GM12874 (cell line): ENCODE measurements at regions not wholly inside any gene's neighbourhood (a gene's known extent, or its start where the extent isn't known, plus 50 kb on each side); places are given as distances from the start of the nearest gene placed in this dataset.

Source experiments
- TF ChIP-seq, protein P1 (sequence below): IDR thresholded peaks from 2 replicates; pipeline ENCODE4 v1.5.1; 2011; ENCODE audit warnings: low read depth, mild to moderate bottlenecking, control low read depth, low read length, moderate library complexity; ENCODE audit not compliant: insufficient read depth

DNA sequence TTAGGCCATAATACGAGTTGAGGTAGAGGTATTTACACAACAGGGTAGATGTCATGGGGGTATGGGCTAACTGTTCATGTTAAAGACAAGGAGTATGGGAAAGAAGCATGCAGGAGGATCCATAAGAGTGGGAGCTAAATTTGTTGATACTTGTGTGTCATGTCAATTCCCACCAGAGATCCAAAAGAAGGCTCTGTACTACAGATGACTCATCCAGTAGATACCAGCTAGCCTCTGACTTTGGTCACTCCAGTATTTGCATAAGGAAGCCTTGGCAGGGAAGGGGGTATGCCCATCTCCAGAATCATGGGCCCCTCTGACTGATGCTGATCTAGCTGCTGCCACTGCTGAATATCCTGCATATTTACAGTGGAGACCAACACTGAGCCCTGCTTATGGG, 743.7 kb upstream of the GRAMD2B start:
- TF ChIP-seq, protein P1, sequence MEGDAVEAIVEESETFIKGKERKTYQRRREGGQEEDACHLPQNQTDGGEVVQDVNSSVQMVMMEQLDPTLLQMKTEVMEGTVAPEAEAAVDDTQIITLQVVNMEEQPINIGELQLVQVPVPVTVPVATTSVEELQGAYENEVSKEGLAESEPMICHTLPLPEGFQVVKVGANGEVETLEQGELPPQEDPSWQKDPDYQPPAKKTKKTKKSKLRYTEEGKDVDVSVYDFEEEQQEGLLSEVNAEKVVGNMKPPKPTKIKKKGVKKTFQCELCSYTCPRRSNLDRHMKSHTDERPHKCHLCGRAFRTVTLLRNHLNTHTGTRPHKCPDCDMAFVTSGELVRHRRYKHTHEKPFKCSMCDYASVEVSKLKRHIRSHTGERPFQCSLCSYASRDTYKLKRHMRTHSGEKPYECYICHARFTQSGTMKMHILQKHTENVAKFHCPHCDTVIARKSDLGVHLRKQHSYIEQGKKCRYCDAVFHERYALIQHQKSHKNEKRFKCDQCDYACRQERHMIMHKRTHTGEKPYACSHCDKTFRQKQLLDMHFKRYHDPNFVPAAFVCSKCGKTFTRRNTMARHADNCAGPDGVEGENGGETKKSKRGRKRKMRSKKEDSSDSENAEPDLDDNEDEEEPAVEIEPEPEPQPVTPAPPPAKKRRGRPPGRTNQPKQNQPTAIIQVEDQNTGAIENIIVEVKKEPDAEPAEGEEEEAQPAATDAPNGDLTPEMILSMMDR, result no peak

DNA sequence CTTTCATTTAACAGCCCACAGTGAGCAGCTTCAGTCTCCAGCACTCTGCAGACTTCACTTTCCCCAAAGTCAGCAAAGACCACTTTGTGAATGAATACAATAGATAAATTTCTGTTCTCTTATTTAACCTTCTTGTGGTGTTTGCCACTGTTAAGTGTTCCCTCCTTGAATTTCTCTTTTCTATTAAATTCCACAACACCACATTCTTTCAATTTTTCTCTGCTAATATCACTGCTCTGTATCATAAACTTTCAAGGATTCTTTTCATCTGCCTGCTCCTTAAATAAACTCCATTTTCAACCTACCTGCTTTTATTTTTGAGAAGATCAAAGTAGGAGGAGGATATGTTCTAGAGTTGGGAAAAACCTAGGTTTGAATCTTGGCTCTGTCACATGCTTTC, 739.5 kb upstream of the GRAMD2B start:
- TF ChIP-seq, protein P1, result no peak

DNA sequence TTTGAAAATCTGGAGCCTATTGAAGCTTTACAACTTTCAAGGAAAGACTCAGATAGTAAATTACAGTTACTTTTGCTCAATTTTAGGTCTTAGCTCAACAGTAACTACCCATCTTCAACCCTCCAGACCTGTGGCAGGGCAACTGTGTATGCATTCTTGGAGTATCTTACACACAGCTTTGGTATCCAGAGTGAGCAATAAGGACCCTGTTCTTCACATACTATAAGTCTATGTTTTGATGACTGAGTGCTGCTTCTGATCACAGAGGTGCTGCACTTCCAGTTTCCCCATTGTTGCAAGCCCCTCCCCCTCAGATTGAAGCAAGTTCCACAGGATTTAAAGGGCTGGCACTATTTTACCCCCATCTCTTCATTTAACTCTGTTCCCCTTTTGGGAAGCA, 737.4 kb upstream of the GRAMD2B start:
- TF ChIP-seq, protein P1, result no peak

DNA sequence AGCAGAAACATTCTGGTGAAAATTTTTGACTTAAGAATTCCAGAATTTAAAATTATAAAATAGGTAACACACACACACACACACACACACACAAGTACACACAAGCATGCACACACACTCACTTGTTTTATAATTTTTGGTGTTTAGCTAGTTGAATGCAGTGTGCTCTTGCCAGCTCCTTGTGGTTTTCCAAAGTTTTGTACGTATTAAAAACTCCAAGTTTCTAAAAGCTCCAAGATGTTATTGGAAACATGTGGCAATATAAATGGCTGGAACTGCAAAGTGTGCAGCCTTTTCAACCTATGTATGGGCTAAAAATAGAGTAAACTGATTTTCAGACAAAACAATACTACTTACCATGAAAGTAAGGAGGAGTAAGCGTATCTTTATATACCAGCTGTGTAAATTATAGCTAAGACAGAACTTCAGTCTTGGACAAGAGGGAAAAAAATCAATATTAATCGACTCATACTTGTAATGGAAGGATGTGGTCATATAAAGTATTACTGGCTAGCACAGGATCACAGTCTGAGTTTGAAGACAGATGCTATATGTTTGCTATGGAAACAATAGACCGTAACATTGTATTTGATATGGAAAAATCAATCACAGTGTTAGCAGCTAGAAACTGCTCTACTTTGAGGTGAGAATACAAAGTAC, 727.1 kb upstream of the GRAMD2B start:
- TF ChIP-seq, protein P1, result no peak

DNA sequence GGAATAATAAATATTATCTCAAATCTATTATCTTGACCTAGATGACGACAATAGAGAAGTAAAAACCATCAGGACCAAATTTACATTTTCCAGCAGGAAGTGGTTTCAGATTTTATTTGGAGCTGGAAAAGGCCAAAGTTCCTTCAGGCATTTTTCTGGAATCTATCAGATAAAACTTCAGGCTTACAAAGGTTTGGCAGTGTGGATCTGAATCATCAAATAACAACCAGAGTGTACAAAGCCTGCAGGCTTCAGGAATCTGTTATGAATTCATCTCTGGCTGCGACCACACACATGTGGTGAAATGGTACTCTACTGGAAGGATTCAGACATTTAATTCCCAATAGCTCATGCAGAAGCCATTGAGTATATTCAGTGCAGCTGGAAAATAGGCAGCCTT, 726.4 kb upstream of the GRAMD2B start:
- TF ChIP-seq, protein P1, result no peak

DNA sequence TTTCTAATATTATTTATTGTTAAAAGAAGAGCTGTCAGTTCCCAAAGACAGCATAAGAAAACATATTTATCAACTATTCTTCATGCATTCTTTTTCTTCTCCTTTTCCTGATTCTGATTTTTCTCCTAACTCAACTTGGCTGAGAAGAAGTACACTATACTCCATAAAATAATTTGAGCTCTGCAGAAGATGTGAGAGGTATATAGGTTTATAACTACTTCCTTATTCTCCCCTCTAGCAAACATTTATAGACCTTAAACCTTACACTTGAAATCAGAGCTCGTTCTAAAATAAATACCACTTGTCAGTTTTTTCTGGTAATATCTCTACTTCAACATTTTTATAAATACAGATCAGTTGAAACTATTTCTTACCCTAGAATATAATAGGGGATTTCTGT, 724.8 kb upstream of the GRAMD2B start:
- TF ChIP-seq, protein P1, result no peak

DNA sequence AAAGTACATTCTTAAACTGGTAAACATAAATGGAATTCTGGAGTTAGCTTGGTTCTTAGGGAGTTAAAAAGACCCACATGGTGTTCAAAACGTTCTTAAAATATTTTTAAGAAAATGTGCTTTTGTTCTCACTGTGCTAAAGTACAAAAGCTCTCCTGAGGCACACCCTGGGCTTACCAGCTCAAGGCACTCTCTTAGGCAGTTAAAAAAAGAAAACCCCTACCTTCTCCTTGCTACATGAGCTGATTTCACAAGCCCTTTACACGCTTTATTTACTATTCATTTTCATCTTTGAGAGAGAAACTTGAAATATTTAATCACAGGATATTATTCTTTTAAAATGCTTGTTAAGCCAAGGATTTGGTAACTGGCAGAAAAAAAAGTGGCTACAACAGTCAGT, 723.3 kb upstream of the GRAMD2B start:
- TF ChIP-seq, protein P1, result no peak
